ENCODE measurements at regions not wholly inside any gene's neighbourhood (a gene's known extent, or its start where the extent isn't known, plus 50 kb on each side); places are given as distances from the start of the nearest gene placed in this dataset.
A peak's percentile ranks its signal among the peaks of the same experiment; 100 is the strongest.
"Not testable (repeated sequence)": the region's sequence is repeated elsewhere in the genome, so short reads cannot be mapped to it uniquely, and the experiment has no call there.

DNA sequence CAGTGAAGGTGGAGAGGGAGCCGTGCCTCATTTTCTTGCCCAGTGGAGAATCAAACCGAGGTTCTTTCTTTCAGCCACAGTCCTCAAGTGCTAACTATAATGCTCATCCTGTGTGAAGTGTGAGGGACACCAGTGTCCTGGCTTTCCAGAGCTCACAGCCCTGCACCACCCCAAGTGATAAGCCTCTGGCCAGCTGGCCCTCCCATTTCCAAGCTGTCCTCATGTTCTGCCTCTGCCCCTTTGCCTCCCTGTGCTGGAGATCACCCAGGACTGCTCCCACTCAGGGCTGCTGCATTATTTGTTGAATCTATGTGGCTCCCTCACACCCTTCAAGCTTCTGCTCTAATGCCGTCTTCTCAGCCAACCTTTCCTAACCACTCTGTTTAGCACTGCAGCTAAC, 224.5 kb upstream of the TUT7 start:
- Mint-ChIP-seq H3K9me3 (no peaks in the 10 kb centered on the region), H3K27ac (no peak overlapping the region), H3K4me3 (no peak overlapping the region), H3K27me3 (peaks cover 4% of the 10 kb centered on the region), H3K4me1 (no peaks in the 10 kb centered on the region), H3K36me3 (no peaks in the 10 kb centered on the region)
- ATAC-seq (ENCODE audit: low read depth) (no peak), DNase-seq (ENCODE audit: low spot score in 2 of 2) (no peak)

DNA sequence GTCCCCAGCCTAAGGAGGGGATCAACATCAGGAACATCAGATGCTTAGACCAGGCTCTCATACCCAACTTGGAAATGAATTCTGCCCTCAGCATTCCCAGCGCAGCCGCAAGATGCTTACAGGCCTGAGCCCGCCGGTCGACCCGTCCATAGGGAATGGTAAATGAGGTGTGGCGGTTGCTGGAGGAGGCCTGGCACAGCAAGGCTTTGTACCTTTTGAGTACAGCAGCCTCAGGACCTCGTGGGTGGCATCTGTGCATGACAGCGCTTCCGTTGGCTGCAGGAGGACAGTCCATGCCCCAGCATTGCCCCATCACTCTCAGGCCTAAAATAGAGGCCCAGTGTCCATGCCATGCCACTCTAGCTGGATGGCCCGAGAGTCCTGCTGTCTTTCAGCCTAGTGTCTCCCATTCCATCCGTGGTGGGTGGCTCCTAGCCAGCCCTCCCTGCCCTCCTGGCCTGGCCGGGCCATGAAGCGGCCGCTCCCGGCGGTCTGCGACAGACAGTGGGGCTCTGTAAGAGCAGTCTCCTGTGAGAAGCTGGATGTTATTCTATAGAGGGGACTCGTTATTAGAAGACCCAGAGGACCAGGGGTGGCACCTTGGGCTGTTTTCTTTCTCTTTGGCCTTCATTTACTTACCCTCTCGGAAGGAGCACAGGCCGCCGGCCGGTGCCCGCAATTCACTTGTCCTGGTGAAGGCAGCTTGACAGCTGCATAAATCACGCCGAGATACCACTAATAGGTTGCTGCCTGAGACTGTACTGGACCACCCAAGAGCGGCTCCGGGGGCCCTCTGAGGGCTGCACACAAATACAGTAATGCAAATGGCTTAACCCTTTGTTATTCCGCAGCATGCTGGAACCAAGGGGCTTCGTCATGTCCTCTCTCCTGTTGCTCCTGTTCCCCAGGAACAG, 223.5 kb upstream of the TUT7 start:
- H3K36me3 Mint-ChIP-seq: no peaks in the 10 kb centered on the region
- no peaks in the 10 kb centered on the region for H3K4me1 Mint-ChIP-seq
- DNase-seq (ENCODE audit: low spot score in 2 of 2): no peak
- no peak overlapping the region for H3K4me3 Mint-ChIP-seq
- no peak overlapping the region for H3K27ac Mint-ChIP-seq
- ATAC-seq (ENCODE audit: low read depth): no peak
- no peaks in the 10 kb centered on the region for H3K9me3 Mint-ChIP-seq
- peaks cover 4% of the 10 kb centered on the region for H3K27me3 Mint-ChIP-seq

DNA sequence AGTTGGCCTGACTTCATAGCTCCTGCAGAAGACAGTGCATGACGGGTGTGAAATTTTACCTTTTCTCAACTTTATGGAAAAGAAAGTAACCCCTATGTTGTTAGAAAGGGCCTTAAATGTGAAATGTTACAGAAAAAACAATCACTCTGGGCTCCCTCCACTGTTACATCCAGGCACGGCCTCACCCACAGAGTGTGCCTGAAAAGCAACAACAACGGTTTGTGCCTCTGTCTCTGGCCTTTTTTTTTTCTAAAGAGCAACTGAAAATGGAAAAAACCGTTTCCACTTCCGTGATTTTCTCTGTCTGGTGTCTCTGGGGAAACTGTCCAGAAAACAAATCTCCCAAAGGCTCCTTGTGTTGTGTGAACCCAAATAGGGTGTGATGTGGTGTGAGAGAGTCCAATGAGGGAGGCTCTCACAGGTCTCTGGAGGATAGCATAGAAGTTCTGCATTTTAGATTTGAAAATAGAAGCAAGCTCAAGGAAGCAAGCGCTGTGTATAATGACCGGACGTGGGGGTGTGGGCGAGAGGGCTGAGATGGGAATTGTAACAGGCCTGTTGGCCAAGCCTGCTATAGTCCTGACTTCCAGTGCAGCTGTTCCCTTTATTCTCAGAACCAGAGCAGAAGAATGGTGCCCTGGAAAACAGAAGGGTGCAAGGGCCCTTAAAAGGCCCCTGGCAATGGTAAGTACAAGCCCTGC, 221.8 kb upstream of the TUT7 start:
- H3K4me3 Mint-ChIP-seq: peak overlapping the region; percentile 7
- no peaks in the 10 kb centered on the region for H3K36me3 Mint-ChIP-seq
- DNase-seq (ENCODE audit: low spot score in 2 of 2): no peak
- ATAC-seq (ENCODE audit: low read depth): no peak
- H3K4me1 Mint-ChIP-seq: no peaks in the 10 kb centered on the region
- no peak overlapping the region for H3K27ac Mint-ChIP-seq
- peaks cover under 1% of the 10 kb centered on the region for H3K27me3 Mint-ChIP-seq
- no peaks in the 10 kb centered on the region for H3K9me3 Mint-ChIP-seq

DNA sequence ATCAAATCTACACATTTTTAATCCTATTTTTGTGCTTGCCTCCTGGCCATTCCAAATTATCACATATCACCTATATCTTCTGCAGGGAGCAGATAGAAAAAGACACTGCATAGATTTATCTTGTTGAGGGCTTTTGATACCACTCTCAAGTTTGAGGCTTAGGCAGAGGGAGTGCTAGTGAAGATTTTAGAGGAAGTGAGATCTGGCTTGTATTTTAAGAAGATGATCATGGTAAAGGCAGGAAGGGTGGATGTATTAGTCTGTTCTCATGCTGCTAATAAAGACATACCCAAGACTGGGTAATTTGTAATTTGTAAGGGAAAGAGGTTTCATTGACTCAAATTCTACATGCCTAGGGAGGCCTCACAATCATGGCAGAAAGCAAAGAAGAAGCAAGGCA, 220.9 kb upstream of the TUT7 start:
- Mint-ChIP-seq H3K4me3 (no peak overlapping the region), H3K4me1 (no peaks in the 10 kb centered on the region), H3K36me3 (no peaks in the 10 kb centered on the region), H3K27ac (no peak overlapping the region), H3K9me3 (no peaks in the 10 kb centered on the region), H3K27me3 (no peaks in the 10 kb centered on the region)
- ATAC-seq (ENCODE audit: low read depth): no peak
- DNase-seq (ENCODE audit: low spot score in 2 of 2): no peak

DNA sequence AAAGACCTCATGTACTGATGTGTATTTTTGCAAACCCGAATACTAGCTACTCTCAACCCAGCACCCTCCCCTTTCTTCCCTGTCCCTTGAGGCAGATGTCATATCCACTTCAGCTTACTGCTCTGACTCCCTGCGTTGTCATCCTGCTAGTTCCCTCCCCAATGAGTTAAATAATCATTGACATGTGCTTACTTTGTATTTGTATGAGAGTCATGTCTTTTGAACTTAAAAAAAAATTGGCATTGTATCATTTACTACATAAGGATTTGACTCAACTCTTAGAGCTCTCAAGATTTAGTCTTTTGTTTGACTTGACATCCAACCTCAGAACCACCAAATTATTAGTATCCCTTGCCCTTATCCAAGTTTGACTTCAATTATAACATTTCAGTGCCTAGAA, 219.7 kb upstream of the TUT7 start:
- DNase-seq (ENCODE audit: low spot score in 2 of 2) (no peak), ATAC-seq (ENCODE audit: low read depth) (no peak)
- H3K27me3 Mint-ChIP-seq: no peaks in the 10 kb centered on the region
- H3K27ac Mint-ChIP-seq: no peak overlapping the region
- peaks cover 3% of the 10 kb centered on the region for H3K9me3 Mint-ChIP-seq
- H3K36me3 Mint-ChIP-seq: no peaks in the 10 kb centered on the region
- H3K4me1 Mint-ChIP-seq: no peaks in the 10 kb centered on the region
- no peak overlapping the region for H3K4me3 Mint-ChIP-seq

DNA sequence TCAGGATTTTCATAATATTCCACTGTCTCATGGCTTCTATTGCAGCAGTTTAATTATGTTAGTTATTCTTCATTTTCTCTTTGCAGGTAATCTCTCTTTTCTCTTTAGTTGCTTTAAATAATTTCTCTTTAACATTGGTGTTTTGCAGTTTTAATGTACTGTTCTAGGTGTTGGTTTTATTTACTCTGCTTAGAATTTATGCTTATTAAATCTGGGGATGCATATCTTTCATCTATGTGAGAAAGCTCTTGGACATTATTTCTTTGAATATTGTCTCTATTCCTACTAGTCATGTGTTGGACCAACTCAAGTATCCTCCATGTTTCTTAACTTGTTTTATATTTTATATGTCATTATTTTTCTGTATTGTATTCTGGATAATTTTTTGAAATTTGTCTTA, 218.7 kb upstream of the TUT7 start:
- Mint-ChIP-seq H3K4me3 (no peak overlapping the region), H3K27ac (no peak overlapping the region), H3K36me3 (peaks cover 2% of the 10 kb centered on the region), H3K27me3 (peaks cover 2% of the 10 kb centered on the region), H3K4me1 (no peaks in the 10 kb centered on the region), H3K9me3 (peaks cover 4% of the 10 kb centered on the region)
- no peak for ATAC-seq (ENCODE audit: low read depth)
- DNase-seq (ENCODE audit: low spot score in 2 of 2): no peak

DNA sequence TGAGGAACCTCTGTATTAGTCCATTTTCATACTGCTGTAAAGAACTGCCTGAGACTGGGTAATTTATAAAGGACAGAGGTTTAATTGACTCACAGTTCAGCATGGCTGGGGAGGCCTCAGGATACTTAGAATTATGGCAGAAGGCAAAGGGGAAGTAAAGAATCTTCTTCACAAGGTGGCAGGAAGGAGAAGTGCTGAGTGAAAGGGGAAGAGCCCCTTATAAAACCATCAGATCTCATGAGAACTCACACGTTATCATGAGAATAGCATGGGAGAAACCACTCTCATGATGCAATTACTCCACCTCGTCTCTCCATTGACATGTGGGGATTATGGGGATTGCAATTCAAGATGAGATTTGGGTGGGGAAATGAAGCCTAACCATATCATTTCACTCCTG, 211.4 kb upstream of the TUT7 start:
- ATAC-seq (ENCODE audit: low read depth); H3K4me3 Mint-ChIP-seq; H3K27ac Mint-ChIP-seq; H3K36me3 Mint-ChIP-seq; H3K4me1 Mint-ChIP-seq; H3K9me3 Mint-ChIP-seq; DNase-seq (ENCODE audit: low spot score in 2 of 2); H3K27me3 Mint-ChIP-seq: not testable (repeated sequence)

DNA sequence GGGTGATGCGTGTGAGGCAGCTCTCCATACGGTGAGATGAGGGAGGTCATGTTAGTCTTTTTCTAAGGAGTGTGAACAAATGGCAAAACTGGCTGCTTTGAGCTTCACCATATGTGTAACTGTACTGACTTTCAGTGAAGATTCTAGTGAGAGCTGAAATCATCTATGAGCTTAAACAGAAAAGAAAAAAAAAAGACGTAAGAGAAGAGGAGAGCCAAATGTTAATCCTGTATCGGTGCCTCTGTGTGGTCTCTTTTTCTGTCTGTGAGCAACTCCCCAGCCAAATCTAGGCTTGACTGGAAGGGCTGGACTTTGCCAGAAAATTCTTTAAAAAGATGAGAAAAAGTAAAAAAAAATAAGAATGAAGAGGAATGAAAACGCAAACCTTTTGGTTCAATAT, 209.7 kb upstream of the TUT7 start:
- H3K4me3 Mint-ChIP-seq: no peak overlapping the region
- ATAC-seq (ENCODE audit: low read depth) (no peak), DNase-seq (ENCODE audit: low spot score in 2 of 2) (no peak)
- H3K4me1 Mint-ChIP-seq: no peaks in the 10 kb centered on the region
- peaks cover 4% of the 10 kb centered on the region for H3K9me3 Mint-ChIP-seq
- peaks cover 2% of the 10 kb centered on the region for H3K27me3 Mint-ChIP-seq
- H3K27ac Mint-ChIP-seq: no peak overlapping the region
- peaks cover 2% of the 10 kb centered on the region for H3K36me3 Mint-ChIP-seq

DNA sequence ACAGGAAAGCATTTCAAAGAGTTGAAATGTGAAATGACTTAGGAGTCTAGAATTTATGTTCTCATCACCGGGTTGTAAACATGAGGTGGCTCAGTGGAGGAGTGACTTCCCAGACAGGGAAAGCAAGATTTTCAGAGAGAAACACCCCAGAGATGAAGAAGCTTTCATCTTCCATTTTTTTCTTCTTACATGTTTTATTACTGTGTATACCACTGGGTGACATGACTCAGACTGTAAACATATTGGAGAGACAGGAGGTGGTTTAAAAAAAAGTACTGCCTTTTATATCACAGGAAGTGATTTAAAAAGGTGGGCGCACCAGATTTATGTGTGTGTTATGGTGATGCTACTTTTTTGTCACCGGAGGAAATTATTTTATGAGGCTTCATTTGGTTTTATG, 209.1 kb upstream of the TUT7 start:
- Mint-ChIP-seq H3K27ac (no peak overlapping the region), H3K9me3 (peaks cover 4% of the 10 kb centered on the region), H3K36me3 (peaks cover 2% of the 10 kb centered on the region), H3K4me1 (no peaks in the 10 kb centered on the region), H3K4me3 (no peak overlapping the region), H3K27me3 (peaks cover 2% of the 10 kb centered on the region)
- DNase-seq (ENCODE audit: low spot score in 2 of 2) (no peak), ATAC-seq (ENCODE audit: low read depth) (no peak)

DNA sequence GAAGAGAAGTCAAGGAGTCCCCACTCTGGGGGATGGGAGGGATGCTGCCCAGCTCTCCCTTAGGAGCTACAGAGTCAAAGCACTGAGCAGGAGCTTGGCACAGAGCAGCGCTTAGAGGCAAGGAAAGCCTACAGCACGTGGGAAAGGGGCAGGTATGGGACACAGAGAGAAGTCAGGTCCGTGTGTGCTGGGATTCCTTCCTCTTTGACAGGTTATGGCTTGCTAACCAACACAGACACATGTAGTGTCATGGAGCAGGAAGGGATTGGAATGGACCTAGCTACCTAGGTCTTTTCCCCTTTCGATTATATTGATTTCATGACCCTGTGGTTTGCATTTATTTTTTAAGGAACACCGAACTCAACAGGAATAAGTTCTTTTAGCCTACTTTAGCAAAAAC, 208.5 kb upstream of the TUT7 start:
- DNase-seq (ENCODE audit: low spot score in 2 of 2) (no peak), ATAC-seq (ENCODE audit: low read depth) (no peak)
- no peaks in the 10 kb centered on the region for H3K4me1 Mint-ChIP-seq
- peaks cover 3% of the 10 kb centered on the region for H3K9me3 Mint-ChIP-seq
- no peak overlapping the region for H3K4me3 Mint-ChIP-seq
- no peaks in the 10 kb centered on the region for H3K27me3 Mint-ChIP-seq
- no peaks in the 10 kb centered on the region for H3K36me3 Mint-ChIP-seq
- H3K27ac Mint-ChIP-seq: no peak overlapping the region

DNA sequence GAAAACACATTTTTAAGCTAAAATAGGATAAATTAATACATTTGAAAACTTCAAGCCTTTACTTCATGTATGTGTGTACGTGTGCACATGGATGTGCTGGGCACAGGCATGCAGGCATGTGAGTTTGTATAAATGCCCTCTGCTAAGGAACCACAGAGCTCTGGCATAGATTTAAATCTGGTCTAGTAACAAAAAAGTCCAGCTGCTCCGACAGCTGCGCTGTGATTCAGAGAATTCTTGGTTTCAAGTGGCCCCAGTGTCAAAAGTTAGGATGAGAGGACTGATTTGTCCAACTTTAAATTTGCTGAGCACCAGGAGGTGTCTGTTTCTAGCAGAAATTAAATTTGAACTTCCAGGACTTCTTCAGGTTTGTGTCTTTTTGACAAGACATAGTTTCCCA, 203.7 kb upstream of the TUT7 start:
- H3K36me3 Mint-ChIP-seq: no peaks in the 10 kb centered on the region

DNA sequence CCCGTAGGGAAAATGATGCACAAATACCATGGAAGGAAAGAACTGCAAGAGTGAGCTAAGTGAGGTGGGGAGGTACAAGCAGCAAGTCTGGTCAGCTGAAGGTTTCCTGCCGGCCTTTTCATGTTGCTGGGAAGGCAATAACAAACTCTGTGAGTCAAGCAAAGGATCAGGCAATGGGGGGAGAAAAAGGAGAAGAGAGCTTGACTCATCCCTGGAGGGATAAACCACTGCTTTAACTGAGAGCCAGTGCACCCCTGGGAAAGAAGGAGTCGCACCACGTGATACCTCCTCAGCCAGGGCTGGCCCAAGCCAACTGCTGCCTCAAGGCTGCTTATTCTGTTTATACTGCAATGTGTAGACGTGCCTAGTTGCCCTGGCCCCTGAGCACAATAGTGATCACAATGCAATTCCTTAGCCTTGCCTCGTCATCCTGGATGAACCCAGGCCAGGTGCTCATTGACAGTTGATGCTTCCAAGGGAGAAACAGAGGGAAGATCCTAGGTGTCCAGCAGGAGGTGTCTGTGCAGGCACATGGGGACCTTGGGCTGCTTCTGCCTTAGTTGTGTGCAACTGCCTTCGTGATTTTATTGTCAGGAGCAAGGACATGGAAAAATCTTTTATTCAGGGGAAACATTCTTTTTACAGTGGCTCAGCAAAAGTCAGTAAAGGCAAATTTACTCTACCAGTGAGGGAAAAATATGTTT, 203.0 kb upstream of the TUT7 start:
- Mint-ChIP-seq H3K4me3 (no peak overlapping the region), H3K36me3 (no peaks in the 10 kb centered on the region), H3K27me3 (peaks cover 5% of the 10 kb centered on the region), H3K4me1 (no peaks in the 10 kb centered on the region), H3K27ac (no peak overlapping the region), H3K9me3 (peaks cover 4% of the 10 kb centered on the region)
- ATAC-seq (ENCODE audit: low read depth) (no peak), DNase-seq (ENCODE audit: low spot score in 2 of 2) (no peak)

More for the DNA sequence above, 203.7 kb upstream of the TUT7 start:
- DNase-seq (ENCODE audit: low spot score in 2 of 2): no peak
- ATAC-seq (ENCODE audit: low read depth): no peak
- Mint-ChIP-seq H3K4me3 (no peak overlapping the region), H3K4me1 (no peaks in the 10 kb centered on the region), H3K27me3 (peaks cover 3% of the 10 kb centered on the region), H3K27ac (no peak overlapping the region), H3K9me3 (peaks cover 4% of the 10 kb centered on the region)

DNA sequence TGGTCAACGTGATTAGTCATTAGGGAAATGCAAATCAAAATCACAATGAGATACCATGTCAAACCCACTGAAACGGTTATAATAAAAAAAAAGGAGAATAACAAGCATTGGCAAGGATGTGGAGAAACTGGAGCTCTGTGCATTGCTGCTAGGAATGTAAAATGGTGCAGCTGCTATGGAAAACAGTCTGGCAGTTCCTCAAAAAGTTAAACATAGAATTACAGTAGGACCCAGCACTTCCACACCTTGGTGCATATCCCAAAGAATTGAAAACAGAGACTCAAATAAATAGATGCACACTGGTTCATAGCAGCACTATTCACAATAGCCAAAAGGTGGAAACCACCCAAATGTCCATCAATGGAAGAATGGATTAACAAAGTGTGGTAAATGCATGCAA, 201.5 kb upstream of the TUT7 start:
- Mint-ChIP-seq H3K4me1 (no peaks in the 10 kb centered on the region), H3K9me3 (peaks cover 6% of the 10 kb centered on the region), H3K4me3 (no peak overlapping the region), H3K27ac (no peak overlapping the region), H3K27me3 (peaks cover 5% of the 10 kb centered on the region), H3K36me3 (no peaks in the 10 kb centered on the region)
- DNase-seq (ENCODE audit: low spot score in 2 of 2): no peak
- no peak for ATAC-seq (ENCODE audit: low read depth)

DNA sequence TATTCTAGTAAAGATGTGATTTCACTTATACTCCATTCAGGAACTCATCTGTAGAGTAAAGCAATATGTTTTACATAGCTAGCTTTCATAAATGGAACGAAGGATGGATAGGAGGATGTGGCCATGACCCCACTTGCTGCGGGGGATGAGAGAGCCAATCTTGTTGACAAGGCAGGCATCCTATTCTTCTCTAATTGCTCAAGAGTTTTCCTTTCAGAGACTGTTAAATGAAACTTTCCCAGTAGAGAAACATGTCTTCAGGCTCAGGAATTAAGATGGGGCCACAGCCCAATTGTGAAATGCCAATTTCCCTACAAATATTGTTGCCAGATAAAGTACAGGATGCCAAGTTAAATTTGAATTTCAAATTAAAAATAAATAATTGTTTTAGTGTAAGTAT, 196.2 kb upstream of the TUT7 start:
- Mint-ChIP-seq H3K9me3 (peaks cover 4% of the 10 kb centered on the region), H3K27ac (no peak overlapping the region), H3K36me3 (no peaks in the 10 kb centered on the region), H3K4me1 (no peaks in the 10 kb centered on the region), H3K27me3 (peaks cover 9% of the 10 kb centered on the region), H3K4me3 (no peak overlapping the region)
- no peak for DNase-seq (ENCODE audit: low spot score in 2 of 2)
- no peak for ATAC-seq (ENCODE audit: low read depth)

Data from memory B cell (primary cell).